Keratinocyte (primary cell): ENCODE measurements at regions not wholly inside any gene's neighbourhood (a gene's known extent, or its start where the extent isn't known, plus 50 kb on each side); places are given as distances from the start of the nearest gene placed in this dataset.

Source experiments
- DNase-seq: peaks from one replicate; pipeline ENCODE4 v3.0.0-alpha.2; 2011; ENCODE audit warnings: low read depth, missing footprints, low spot score
- FAIRE-seq: peaks from 2 replicates; lab custom pipeline; 2011; peaks lifted over from hg19 to GRCh38; lab: Jason Lieb, UNC
- H2AFZ ChIP-seq: 2 replicates; pipeline ENCODE4 v1.6.0; 2012; ENCODE audit warnings: low read length, control low read depth, inconsistent platforms; ENCODE audit not compliant: control insufficient read depth
- H3K27ac ChIP-seq: 2 replicates; pipeline ENCODE4 v1.5.1; 2011; ENCODE audit warnings: low read length; ENCODE audit not compliant: control insufficient read depth, insufficient read depth
- H3K27me3 ChIP-seq: 3 replicates; pipeline ENCODE4 v1.6.0; 2011; ENCODE audit warnings: low read length; ENCODE audit not compliant: control insufficient read depth, insufficient read depth; ENCODE audit errors: extremely low read depth
- H3K36me3 ChIP-seq, 2 experiments: 2 replicates in 1 of 2; 3 replicates in 1 of 2; pipeline ENCODE4 v1.5.1; 2011; ENCODE audit warnings: low read length in 2 of 2, mild to moderate bottlenecking in 1 of 2; ENCODE audit not compliant: control insufficient read depth in 2 of 2, insufficient read depth in 2 of 2; ENCODE audit errors: extremely low read depth in 1 of 2
- H3K4me1 ChIP-seq: 3 replicates; pipeline ENCODE4 v1.5.1; 2011; ENCODE audit warnings: low read length; ENCODE audit not compliant: control insufficient read depth, insufficient read depth; ENCODE audit errors: extremely low read depth
- H3K4me2 ChIP-seq: 3 replicates; pipeline ENCODE4 v1.6.0; 2011; ENCODE audit warnings: low read depth, low read length; ENCODE audit not compliant: control insufficient read depth, insufficient read depth; ENCODE audit errors: extremely low read depth
- H3K4me3 ChIP-seq, 3 experiments: fragments of 200-600 bp in 1 of 3; sonication (generic) in 1 of 3; 2 replicates in 2 of 3; 3 replicates in 1 of 3; pipeline ENCODE4 v1.5.1; 2011 to 2016; ENCODE audit warnings: low read length in 3 of 3, mild to moderate bottlenecking in 3 of 3, control low read depth in 2 of 3, inconsistent platforms in 1 of 3, low read depth in 1 of 3, mixed read lengths in 1 of 3, mixed run types in 1 of 3, moderate library complexity in 1 of 3; ENCODE audit not compliant: control insufficient read depth in 2 of 3, insufficient read depth in 2 of 3; ENCODE audit errors: extremely low read depth in 1 of 3
- H3K79me2 ChIP-seq: 2 replicates; pipeline ENCODE4 v1.6.0; 2012; ENCODE audit warnings: low read length; ENCODE audit not compliant: control insufficient read depth, insufficient read depth
- H3K9ac ChIP-seq: 3 replicates; pipeline ENCODE4 v1.6.0; 2011; ENCODE audit warnings: low read length; ENCODE audit not compliant: control insufficient read depth, insufficient read depth; ENCODE audit errors: extremely low read depth
- H3K9me1 ChIP-seq: 3 replicates; pipeline ENCODE4 v1.6.0; 2011; ENCODE audit warnings: low read length; ENCODE audit not compliant: control insufficient read depth, insufficient read depth; ENCODE audit errors: extremely low read depth
- H3K9me3 ChIP-seq: 2 replicates; pipeline ENCODE4 v1.5.1; 2012; ENCODE audit warnings: low read depth, low read length; ENCODE audit not compliant: control insufficient read depth
- H4K20me1 ChIP-seq: 3 replicates; pipeline ENCODE4 v1.6.0; 2011; ENCODE audit warnings: low read length; ENCODE audit not compliant: control insufficient read depth, insufficient read depth; ENCODE audit errors: extremely low read depth
- EZH2 ChIP-seq: IDR thresholded peaks from one replicate; pipeline ENCODE4 v1.6.1; 2012; ENCODE audit warnings: inconsistent platforms, mild to moderate bottlenecking, low read length, moderate library complexity
- dilution Hi-C: fragments of 300-500 bp; cut with MboI; formaldehyde crosslinking; loops from one replicate; pipeline ENCODE4 v1.7.0; 2020; ENCODE audit warnings: low sequenced_read_pairs; ENCODE audit not compliant: extremely low pct_ligation_motif_present
- TF ChIP-seq, protein P1 (sequence below), 3 experiments: IDR thresholded peaks in 1 of 3; conservative IDR thresholded peaks in 1 of 3; optimal IDR thresholded peaks in 1 of 3; 2 replicates in 2 of 3; 3 replicates in 1 of 3; pipeline versions ENCODE3 to v1.5.1; 2011; ENCODE audit warnings: low read length in 3 of 3, mild to moderate bottlenecking in 3 of 3, moderate library complexity in 2 of 3, control low read depth in 1 of 3, inconsistent platforms in 1 of 3; ENCODE audit not compliant: insufficient read depth in 2 of 3; ENCODE audit errors: extremely low read depth in 1 of 3

DNA sequence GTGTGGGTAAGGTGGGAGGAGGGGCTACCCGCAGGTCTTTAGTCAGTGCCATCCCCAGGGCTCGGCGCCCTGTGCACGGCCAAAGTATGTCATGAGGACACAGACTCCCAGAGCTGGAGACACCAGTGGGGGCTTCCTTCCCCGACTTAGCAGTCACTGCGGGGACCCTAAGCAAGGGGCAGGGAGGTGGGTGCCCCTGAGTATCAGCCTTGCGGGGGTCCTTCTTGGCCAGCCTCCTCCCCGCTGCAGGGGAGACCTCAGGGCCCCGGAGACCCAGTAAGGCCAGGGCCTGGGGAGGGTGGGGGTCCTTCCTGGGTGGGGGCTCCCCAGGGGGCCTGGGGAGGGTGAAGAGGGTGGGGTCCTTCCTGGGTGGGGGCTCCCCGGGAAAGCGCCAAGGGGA is 673.8 kb downstream of the BRD1 start:
- no peak for FAIRE-seq
- dilution Hi-C loops: no loop called here
- Histone ChIP-seq H3K9me3 (peaks cover 7% of the 10 kb centered on the region), H3K79me2 (no peaks in the 10 kb centered on the region), H4K20me1 (no peaks in the 10 kb centered on the region), H3K9ac (no peak overlapping the region), H3K36me3 (no peaks in the 10 kb centered on the region), H3K27me3 (no peaks in the 10 kb centered on the region), H3K4me2 (no peak overlapping the region), H3K4me3 (no peak overlapping the region), H3K9me1 (no peaks in the 10 kb centered on the region), H3K4me1 (no peaks in the 10 kb centered on the region), H3K27ac (no peak overlapping the region), H2AFZ (no peak overlapping the region)
- TF ChIP-seq, protein P1, sequence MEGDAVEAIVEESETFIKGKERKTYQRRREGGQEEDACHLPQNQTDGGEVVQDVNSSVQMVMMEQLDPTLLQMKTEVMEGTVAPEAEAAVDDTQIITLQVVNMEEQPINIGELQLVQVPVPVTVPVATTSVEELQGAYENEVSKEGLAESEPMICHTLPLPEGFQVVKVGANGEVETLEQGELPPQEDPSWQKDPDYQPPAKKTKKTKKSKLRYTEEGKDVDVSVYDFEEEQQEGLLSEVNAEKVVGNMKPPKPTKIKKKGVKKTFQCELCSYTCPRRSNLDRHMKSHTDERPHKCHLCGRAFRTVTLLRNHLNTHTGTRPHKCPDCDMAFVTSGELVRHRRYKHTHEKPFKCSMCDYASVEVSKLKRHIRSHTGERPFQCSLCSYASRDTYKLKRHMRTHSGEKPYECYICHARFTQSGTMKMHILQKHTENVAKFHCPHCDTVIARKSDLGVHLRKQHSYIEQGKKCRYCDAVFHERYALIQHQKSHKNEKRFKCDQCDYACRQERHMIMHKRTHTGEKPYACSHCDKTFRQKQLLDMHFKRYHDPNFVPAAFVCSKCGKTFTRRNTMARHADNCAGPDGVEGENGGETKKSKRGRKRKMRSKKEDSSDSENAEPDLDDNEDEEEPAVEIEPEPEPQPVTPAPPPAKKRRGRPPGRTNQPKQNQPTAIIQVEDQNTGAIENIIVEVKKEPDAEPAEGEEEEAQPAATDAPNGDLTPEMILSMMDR (optimal IDR thresholded peaks at IDR 0.05 in 1 of 3, IDR thresholded peaks at IDR 0.05 in 1 of 3, conservative IDR thresholded peaks at IDR 0.05 in 1 of 3; ENCODE audit: extremely low read depth in 1 of 3, insufficient read depth in 2 of 3, low read length in 3 of 3): no peak
- no peak for TF ChIP-seq EZH2
- DNase-seq: no peak

DNA sequence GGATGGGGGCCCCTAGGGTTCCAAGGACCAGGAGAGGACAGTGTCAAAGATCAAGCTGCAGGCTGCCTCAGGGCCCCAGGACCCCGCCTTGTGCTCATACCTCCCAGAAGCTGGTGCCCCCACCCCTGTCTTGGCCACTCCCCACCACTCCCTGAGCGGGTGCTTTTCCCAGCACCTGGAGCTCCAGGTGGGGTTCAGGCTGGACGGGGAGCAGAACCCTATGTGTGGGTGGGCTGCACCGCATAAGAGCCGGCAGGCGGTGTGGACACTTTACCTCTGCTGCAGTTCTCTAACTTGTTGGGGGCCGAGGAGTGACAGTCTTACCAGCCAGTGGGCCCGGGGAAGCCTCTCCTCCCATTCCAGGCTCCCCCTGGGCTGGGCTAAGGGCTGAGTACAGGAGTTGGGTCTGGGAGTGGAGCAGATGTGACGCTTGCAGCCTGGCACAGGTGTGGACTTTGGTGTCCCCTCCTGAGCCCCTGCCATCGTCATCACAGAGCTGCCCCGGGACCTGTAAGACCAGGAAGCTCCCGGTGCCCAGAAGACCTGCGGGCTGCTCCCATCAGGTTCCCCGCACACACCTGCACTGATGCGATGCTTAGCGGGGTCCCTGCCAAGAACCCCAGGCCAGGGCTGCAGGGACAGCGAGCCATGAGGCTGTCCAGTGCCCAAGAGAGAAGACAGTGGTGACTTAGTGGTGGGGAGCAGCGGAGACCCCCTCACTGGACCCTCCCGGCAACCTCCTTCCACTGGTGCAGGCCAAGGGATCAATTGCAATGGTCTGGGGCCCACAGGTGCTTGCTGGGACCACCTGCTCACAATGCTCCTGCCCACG is 674.5 kb downstream of the BRD1 start:
- TF ChIP-seq EZH2: no peak
- TF ChIP-seq, protein P1 (optimal IDR thresholded peaks at IDR 0.05 in 1 of 3, IDR thresholded peaks at IDR 0.05 in 1 of 3, conservative IDR thresholded peaks at IDR 0.05 in 1 of 3; ENCODE audit: extremely low read depth in 1 of 3, insufficient read depth in 2 of 3, low read length in 3 of 3): no peak
- no peaks in the 10 kb centered on the region for H3K27me3 ChIP-seq
- no peak overlapping the region for H3K27ac ChIP-seq
- H3K4me1 ChIP-seq: no peaks in the 10 kb centered on the region
- H4K20me1 ChIP-seq: no peaks in the 10 kb centered on the region
- H2AFZ ChIP-seq: no peak overlapping the region
- H3K4me2 ChIP-seq: no peak overlapping the region
- dilution Hi-C loops: no loop called here
- no peaks in the 10 kb centered on the region for H3K9me1 ChIP-seq
- peaks cover 5% of the 10 kb centered on the region for H3K9me3 ChIP-seq
- H3K9ac ChIP-seq: no peak overlapping the region
- H3K79me2 ChIP-seq: no peaks in the 10 kb centered on the region
- no peak for FAIRE-seq
- DNase-seq: no peak
- no peak overlapping the region for H3K4me3 ChIP-seq
- H3K36me3 ChIP-seq: no peaks in the 10 kb centered on the region
